Calu3 (cell line): ENCODE measurements at regions not wholly inside any gene's neighbourhood (a gene's known extent, or its start where the extent isn't known, plus 50 kb on each side); places are given as distances from the start of the nearest gene placed in this dataset.
"Not testable (repeated sequence)": the region's sequence is repeated elsewhere in the genome, so short reads cannot be mapped to it uniquely, and the experiment has no call there.

ENCODE experiments used
- BruUV-seq: library from RNA; stranded (reverse); fragments of 400-500 nt; replicated peaks from 2 replicates; lab custom pipeline; 2021; lab: Mats Ljungman, UMichigan
- CTCF ChIA-PET: fragments of 300-600 bp; sonication (Branson Sonifier 250); formaldehyde crosslinking; loops from one replicate; lab custom pipeline; 2022; ENCODE audit warnings: antibody characterized with exemption; lab: Charles Lee
- DNase-seq: peaks from one replicate; pipeline ENCODE4 v3.0.0; 2022
- H3K27ac Mint-ChIP-seq: one replicate; pipeline ENCODE4 v1.8.0; 2022; ENCODE audit warnings: mixed read lengths; ENCODE audit not compliant: unreplicated experiment
- H3K27me3 Mint-ChIP-seq: one replicate; pipeline ENCODE4 v1.8.0; 2022; ENCODE audit warnings: mixed read lengths; ENCODE audit not compliant: unreplicated experiment
- H3K36me3 Mint-ChIP-seq: one replicate; pipeline ENCODE4 v1.8.0; 2022; ENCODE audit warnings: mild to moderate bottlenecking, moderate library complexity, mixed read lengths; ENCODE audit not compliant: insufficient read depth, unreplicated experiment
- H3K4me1 Mint-ChIP-seq: one replicate; pipeline ENCODE4 v1.8.0; 2022; ENCODE audit warnings: mild to moderate bottlenecking, low read depth, mixed read lengths; ENCODE audit not compliant: unreplicated experiment
- H3K4me3 Mint-ChIP-seq: one replicate; pipeline ENCODE4 v1.8.0; 2022; ENCODE audit warnings: mild to moderate bottlenecking, low read depth, moderate library complexity, mixed read lengths; ENCODE audit not compliant: unreplicated experiment
- H3K9me3 Mint-ChIP-seq: one replicate; pipeline ENCODE4 v1.8.0; 2022; ENCODE audit warnings: low read depth, mixed read lengths; ENCODE audit not compliant: unreplicated experiment
- CTCF ChIP-seq: fragments of 200-600 bp; IDR thresholded peaks from one replicate; pipeline ENCODE4 v1.8.0; 2022; ENCODE audit warnings: antibody characterized with exemption; ENCODE audit not compliant: unreplicated experiment
- intact Hi-C: fragments of 100-400 bp; cut with micrococcal nuclease; formaldehyde crosslinking; loops from one replicate; pipeline ENCODE4 v1.10.0; 2022; ENCODE audit not compliant: unreplicated experiment

DNA sequence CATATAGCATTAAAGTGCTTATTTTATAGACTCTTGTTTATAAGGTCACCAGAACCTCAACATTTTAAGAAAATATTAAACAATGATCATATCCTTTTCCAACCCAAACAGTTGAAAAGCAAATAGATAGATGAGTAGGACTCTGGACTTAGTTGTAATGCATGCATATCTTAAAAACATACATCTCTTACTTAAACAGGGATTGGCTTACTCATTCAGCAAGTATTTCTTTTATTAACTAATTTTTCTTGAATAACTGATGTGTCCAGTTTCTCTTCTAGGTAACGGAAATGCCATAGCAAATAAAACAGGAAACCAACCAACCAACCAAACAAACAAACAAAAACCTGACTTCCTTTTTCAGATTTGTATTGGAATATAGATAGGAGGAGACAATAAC lies 70.9 kb upstream of the NBPF4 start:
- no peaks in the 10 kb centered on the region for H3K36me3 Mint-ChIP-seq
- no peaks in the 10 kb centered on the region for H3K27me3 Mint-ChIP-seq
- H3K4me1 Mint-ChIP-seq, result no peaks in the 10 kb centered on the region
- H3K27ac Mint-ChIP-seq, result no peak overlapping the region
- no peak for DNase-seq
- CTCF ChIA-PET, result no interaction called here
- intact Hi-C loops, result no loop called here
- no peaks in the 10 kb centered on the region for H3K9me3 Mint-ChIP-seq
- BruUV-seq, result no TSS peak
- no peak for TF ChIP-seq CTCF
- H3K4me3 Mint-ChIP-seq, result no peak overlapping the region

- BruUV-seq, result no TSS peak
- TF ChIP-seq CTCF, result no peak
- no peaks in the 10 kb centered on the region for H3K27me3 Mint-ChIP-seq
Observed at GRCh38 chr1:108316545-108316944, 72.7 kb upstream of the NBPF4 start.

GRCh38 chr1:108320849-108321248 lies 77.0 kb upstream of the NBPF4 start:
- no TSS peak for BruUV-seq
- intact Hi-C loops, result no loop called here
- CTCF ChIA-PET, result no interaction called here

More at GRCh38 chr1:108316545-108316944, 72.7 kb upstream of the NBPF4 start:
- H3K27ac Mint-ChIP-seq, result no peak overlapping the region
- intact Hi-C loops, result no loop called here
- H3K36me3 Mint-ChIP-seq, result no peaks in the 10 kb centered on the region
- CTCF ChIA-PET, result no interaction called here
- no peaks in the 10 kb centered on the region for H3K4me1 Mint-ChIP-seq
- H3K4me3 Mint-ChIP-seq, result no peak overlapping the region
- H3K9me3 Mint-ChIP-seq, result no peaks in the 10 kb centered on the region
- peak; percentile 1 for DNase-seq

GRCh38 chr1:108325338-108325737 lies 81.5 kb upstream of the NBPF4 start:
- H3K4me3 Mint-ChIP-seq, CTCF ChIA-PET, H3K27ac Mint-ChIP-seq, intact Hi-C loops, DNase-seq, H3K27me3 Mint-ChIP-seq, H3K9me3 Mint-ChIP-seq, H3K36me3 Mint-ChIP-seq, H3K4me1 Mint-ChIP-seq, BruUV-seq: not testable (repeated sequence)

More at GRCh38 chr1:108320849-108321248, 77.0 kb upstream of the NBPF4 start:
- Mint-ChIP-seq H3K36me3 (no peaks in the 10 kb centered on the region), H3K9me3 (peaks cover 3% of the 10 kb centered on the region), H3K4me3 (no peak overlapping the region), H3K27ac (no peak overlapping the region), H3K27me3 (no peaks in the 10 kb centered on the region), H3K4me1 (no peaks in the 10 kb centered on the region)
- no peak for DNase-seq
- no peak for TF ChIP-seq CTCF

DNA sequence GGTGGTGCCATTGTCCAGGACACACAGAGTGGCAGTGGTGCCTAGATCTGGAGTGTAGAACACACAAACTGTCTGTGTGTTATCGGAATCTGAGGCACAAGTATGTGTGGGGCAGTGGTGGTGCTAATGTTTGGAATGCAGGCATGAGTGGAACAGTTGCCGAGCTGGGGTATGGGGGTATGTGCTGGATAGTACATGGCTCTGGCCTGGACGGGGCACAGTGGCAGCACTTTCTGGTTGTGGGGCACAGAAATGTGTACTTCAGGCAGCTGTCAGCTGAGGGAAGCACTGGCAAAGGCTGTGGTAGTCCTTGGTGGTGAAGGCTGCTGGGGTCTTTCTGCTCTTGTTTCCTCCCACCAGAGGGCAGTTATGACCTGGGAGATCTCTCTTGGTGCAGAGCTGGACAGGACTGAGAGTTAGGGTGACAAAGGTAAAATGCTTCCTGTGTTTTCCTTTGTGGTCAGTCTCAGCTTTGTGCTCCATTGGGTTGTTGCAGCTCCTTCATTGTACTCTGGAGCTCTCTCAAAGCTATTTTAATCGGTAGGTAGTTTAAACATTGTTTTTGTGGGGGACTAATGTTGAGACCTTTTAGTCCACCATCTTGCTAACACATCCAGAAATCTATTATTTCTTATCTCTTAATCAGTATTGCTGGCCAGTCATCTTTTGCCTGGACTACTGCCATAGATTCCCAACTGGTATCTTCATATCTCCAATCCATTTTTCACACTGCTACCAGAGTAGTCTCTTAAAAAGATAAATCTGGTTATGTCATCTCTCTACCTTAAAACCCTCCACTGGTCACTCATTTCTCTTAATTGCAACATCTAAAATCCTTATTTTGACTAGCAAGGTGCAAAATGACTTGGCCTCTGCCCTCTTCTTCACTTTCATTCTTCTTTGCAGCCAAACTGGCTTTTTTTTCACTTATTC lies 83.9 kb upstream of the NBPF4 start:
- Mint-ChIP-seq H3K27ac (no peak overlapping the region), H3K4me1 (no peaks in the 10 kb centered on the region), H3K27me3 (no peaks in the 10 kb centered on the region), H3K4me3 (no peak overlapping the region), H3K9me3 (peaks cover 3% of the 10 kb centered on the region), H3K36me3 (no peaks in the 10 kb centered on the region)
- BruUV-seq, result no TSS peak
- intact Hi-C loops, result no loop called here
- no peak for TF ChIP-seq CTCF
- CTCF ChIA-PET, result interaction anchor here (0.6 kb wide), 1 partner anchor 127 kb away, joined by 3 read pairs; the partner anchor contains the start of gene SLC25A24
- peak; percentile 12 for DNase-seq
